ENCODE measurements at regions not wholly inside any gene's neighbourhood (a gene's known extent, or its start where the extent isn't known, plus 50 kb on each side); places are given as distances from the start of the nearest gene placed in this dataset.
"Not testable (repeated sequence)": the region's sequence is repeated elsewhere in the genome, so short reads cannot be mapped to it uniquely, and the experiment has no call there.

- peak; percentile 30 for DNase-seq (ENCODE audit: low spot score)
Measured at GRCh38 chr12:125311050-125311449, 245.8 kb downstream of the AACS start.

GRCh38 chr12:125312471-125312870 lies 247.2 kb downstream of the AACS start:
- DNase-seq (ENCODE audit: low spot score): peak; percentile 57

GRCh38 chr12:125314051-125314755 lies 249.0 kb downstream of the AACS start:
- DNase-seq (ENCODE audit: low spot score): no peak

- no peak for DNase-seq (ENCODE audit: low spot score)
Measured at GRCh38 chr12:125315771-125316170, 250.5 kb downstream of the AACS start.

- DNase-seq (ENCODE audit: low spot score): no peak
Measured at GRCh38 chr12:125320177-125320576, 254.9 kb downstream of the AACS start.

GRCh38 chr12:125324861-125325490 lies 259.7 kb downstream of the AACS start:
- no peak for DNase-seq (ENCODE audit: low spot score)

- no peak for DNase-seq (ENCODE audit: low spot score)
Measured at GRCh38 chr12:125329239-125330102, 264.2 kb downstream of the AACS start.

- DNase-seq (ENCODE audit: low spot score): peak; percentile 44
Measured at GRCh38 chr12:125330645-125331341, 265.6 kb downstream of the AACS start.

- DNase-seq (ENCODE audit: low spot score): peak; percentile 4
Measured at GRCh38 chr12:125331342-125332052, 266.3 kb downstream of the AACS start.

GRCh38 chr12:125332900-125333299 lies 267.7 kb downstream of the AACS start:
- DNase-seq (ENCODE audit: low spot score): no peak

- DNase-seq (ENCODE audit: low spot score): no peak
Measured at GRCh38 chr12:125336246-125336645, 271.0 kb downstream of the AACS start.

- peak; percentile 69 for DNase-seq (ENCODE audit: low spot score)
Measured at GRCh38 chr12:125340791-125341190, 275.6 kb downstream of the AACS start.

GRCh38 chr12:125341422-125341821 lies 276.2 kb downstream of the AACS start:
- no peak for DNase-seq (ENCODE audit: low spot score)

GRCh38 chr12:125343649-125344048 lies 278.4 kb downstream of the AACS start:
- DNase-seq (ENCODE audit: low spot score): no peak

- no peak for DNase-seq (ENCODE audit: low spot score)
Measured at GRCh38 chr12:125346362-125346761, 281.1 kb downstream of the AACS start.

- DNase-seq (ENCODE audit: low spot score): no peak
Measured at GRCh38 chr12:125351788-125352187, 286.6 kb downstream of the AACS start.

GRCh38 chr12:125353002-125353401 lies 287.8 kb downstream of the AACS start:
- not testable (repeated sequence) for DNase-seq (ENCODE audit: low spot score)

GRCh38 chr12:125353871-125354270 lies 288.6 kb downstream of the AACS start:
- DNase-seq (ENCODE audit: low spot score): no peak

GRCh38 chr12:125355614-125356013 lies 290.4 kb downstream of the AACS start:
- DNase-seq (ENCODE audit: low spot score): no peak

GRCh38 chr12:125356111-125356510 lies 290.9 kb downstream of the AACS start:
- no peak for DNase-seq (ENCODE audit: low spot score)

GRCh38 chr12:125357561-125357960 lies 292.3 kb downstream of the AACS start:
- no peak for DNase-seq (ENCODE audit: low spot score)

- DNase-seq (ENCODE audit: low spot score): no peak
Measured at GRCh38 chr12:125360540-125360939, 295.3 kb downstream of the AACS start.

Measured in cerebellar cortex (tissue), 1 donor.